ENCODE measurements at regions not wholly inside any gene's neighbourhood (a gene's known extent, or its start where the extent isn't known, plus 50 kb on each side); places are given as distances from the start of the nearest gene placed in this dataset.

GRCh38 chr1:83787246-83787998 is 211.5 kb downstream of the TTLL7 start:
- Histone ChIP-seq H3K4me1 (ENCODE audit: insufficient read depth, low read length) (peaks cover 6% of the 10 kb centered on the region), H3K9ac (ENCODE audit: low read depth, low read length) (no peak overlapping the region), H3K36me3 (ENCODE audit: insufficient read depth, low read length) (no peaks in the 10 kb centered on the region), H3K9me3 (ENCODE audit: control insufficient read depth, insufficient read depth, low read length) (no peaks in the 10 kb centered on the region; the same call in 1 of the 2 replicates)

GRCh38 chr1:83781667-83782066 is 217.3 kb downstream of the TTLL7 start:
- Histone ChIP-seq H3K9me3 (ENCODE audit: control insufficient read depth, insufficient read depth, low read length) (no peaks in the 10 kb centered on the region; the same call in 1 of the 2 replicates), H3K36me3 (ENCODE audit: insufficient read depth, low read length) (no peaks in the 10 kb centered on the region), H3K9ac (ENCODE audit: low read depth, low read length) (no peak overlapping the region), H3K4me1 (ENCODE audit: insufficient read depth, low read length) (peaks cover 12% of the 10 kb centered on the region; the same call in 1 of the 2 replicates)

- Histone ChIP-seq H3K9ac (ENCODE audit: low read depth, low read length) (no peak overlapping the region), H3K4me1 (ENCODE audit: insufficient read depth, low read length) (peaks cover 12% of the 10 kb centered on the region; the same call in 1 of the 2 replicates), H3K36me3 (ENCODE audit: insufficient read depth, low read length) (no peaks in the 10 kb centered on the region), H3K9me3 (ENCODE audit: control insufficient read depth, insufficient read depth, low read length) (no peaks in the 10 kb centered on the region; the same call in 1 of the 2 replicates)
Measured at GRCh38 chr1:83779565-83779964, 219.4 kb downstream of the TTLL7 start.

GRCh38 chr1:83777758-83778101 is 221.2 kb downstream of the TTLL7 start:
- Histone ChIP-seq H3K36me3 (ENCODE audit: insufficient read depth, low read length) (no peaks in the 10 kb centered on the region), H3K9me3 (ENCODE audit: control insufficient read depth, insufficient read depth, low read length) (no peaks in the 10 kb centered on the region), H3K4me1 (ENCODE audit: insufficient read depth, low read length) (peaks cover 12% of the 10 kb centered on the region; the same call in 1 of the 2 replicates), H3K9ac (ENCODE audit: low read depth, low read length) (no peak overlapping the region)

- Histone ChIP-seq H3K36me3 (ENCODE audit: insufficient read depth, low read length) (no peaks in the 10 kb centered on the region), H3K4me1 (ENCODE audit: insufficient read depth, low read length) (peaks cover 12% of the 10 kb centered on the region; the same call in 1 of the 2 replicates), H3K9ac (ENCODE audit: low read depth, low read length) (no peak overlapping the region), H3K9me3 (ENCODE audit: control insufficient read depth, insufficient read depth, low read length) (no peaks in the 10 kb centered on the region)
Measured at GRCh38 chr1:83776913-83777757, 221.8 kb downstream of the TTLL7 start.

- no peak overlapping the region for H3K9ac ChIP-seq (ENCODE audit: low read depth, low read length)
- H3K36me3 ChIP-seq (ENCODE audit: insufficient read depth, low read length): no peaks in the 10 kb centered on the region
- peaks cover 12% of the 10 kb centered on the region; the same call in 1 of the 2 replicates for H3K4me1 ChIP-seq (ENCODE audit: insufficient read depth, low read length)
- no peaks in the 10 kb centered on the region for H3K9me3 ChIP-seq (ENCODE audit: control insufficient read depth, insufficient read depth, low read length)
Measured at GRCh38 chr1:83775977-83776603, 222.8 kb downstream of the TTLL7 start.

- Histone ChIP-seq H3K36me3 (ENCODE audit: insufficient read depth, low read length) (no peaks in the 10 kb centered on the region), H3K9ac (ENCODE audit: low read depth, low read length) (no peak overlapping the region), H3K4me1 (ENCODE audit: insufficient read depth, low read length) (peaks cover 17% of the 10 kb centered on the region)
Measured at GRCh38 chr1:83773059-83773458, 225.9 kb downstream of the TTLL7 start.

GRCh38 chr1:83770319-83770661 is 228.6 kb downstream of the TTLL7 start:
- no peaks in the 10 kb centered on the region for H3K36me3 ChIP-seq (ENCODE audit: insufficient read depth, low read length)
- no peaks in the 10 kb centered on the region for H3K9me3 ChIP-seq (ENCODE audit: control insufficient read depth, insufficient read depth, low read length)
- H3K9ac ChIP-seq (ENCODE audit: low read depth, low read length): no peak overlapping the region
- H3K4me1 ChIP-seq (ENCODE audit: insufficient read depth, low read length): peaks cover 5% of the 10 kb centered on the region

More at GRCh38 chr1:83773059-83773458, 225.9 kb downstream of the TTLL7 start:
- no peaks in the 10 kb centered on the region for H3K9me3 ChIP-seq (ENCODE audit: control insufficient read depth, insufficient read depth, low read length)

GRCh38 chr1:83769594-83770318 is 229.2 kb downstream of the TTLL7 start:
- H3K4me1 ChIP-seq (ENCODE audit: insufficient read depth, low read length): peaks cover 6% of the 10 kb centered on the region

GRCh38 chr1:83769072-83769471 is 229.9 kb downstream of the TTLL7 start:
- Histone ChIP-seq H3K9ac (ENCODE audit: low read depth, low read length) (no peak overlapping the region), H3K9me3 (ENCODE audit: control insufficient read depth, insufficient read depth, low read length) (no peaks in the 10 kb centered on the region), H3K36me3 (ENCODE audit: insufficient read depth, low read length) (no peaks in the 10 kb centered on the region), H3K4me1 (ENCODE audit: insufficient read depth, low read length) (peaks cover 12% of the 10 kb centered on the region)

More at GRCh38 chr1:83769594-83770318, 229.2 kb downstream of the TTLL7 start:
- Histone ChIP-seq H3K36me3 (ENCODE audit: insufficient read depth, low read length) (no peaks in the 10 kb centered on the region), H3K9me3 (ENCODE audit: control insufficient read depth, insufficient read depth, low read length) (no peaks in the 10 kb centered on the region), H3K9ac (ENCODE audit: low read depth, low read length) (no peak overlapping the region)

- Histone ChIP-seq H3K4me1 (ENCODE audit: insufficient read depth, low read length) (peaks cover 12% of the 10 kb centered on the region), H3K36me3 (ENCODE audit: insufficient read depth, low read length) (no peaks in the 10 kb centered on the region), H3K9ac (ENCODE audit: low read depth, low read length) (no peak overlapping the region), H3K9me3 (ENCODE audit: control insufficient read depth, insufficient read depth, low read length) (no peaks in the 10 kb centered on the region)
Measured at GRCh38 chr1:83766241-83766691, 232.7 kb downstream of the TTLL7 start.

- H3K36me3 ChIP-seq (ENCODE audit: insufficient read depth, low read length): no peaks in the 10 kb centered on the region
- H3K9me3 ChIP-seq (ENCODE audit: control insufficient read depth, insufficient read depth, low read length): no peaks in the 10 kb centered on the region
- no peak overlapping the region for H3K9ac ChIP-seq (ENCODE audit: low read depth, low read length)
- peaks cover 11% of the 10 kb centered on the region for H3K4me1 ChIP-seq (ENCODE audit: insufficient read depth, low read length)
Measured at GRCh38 chr1:83765125-83765524, 233.8 kb downstream of the TTLL7 start.

- Histone ChIP-seq H3K9ac (ENCODE audit: low read depth, low read length) (no peak overlapping the region), H3K9me3 (ENCODE audit: control insufficient read depth, insufficient read depth, low read length) (no peaks in the 10 kb centered on the region), H3K4me1 (ENCODE audit: insufficient read depth, low read length) (peaks cover 6% of the 10 kb centered on the region), H3K36me3 (ENCODE audit: insufficient read depth, low read length) (no peaks in the 10 kb centered on the region)
Measured at GRCh38 chr1:83764209-83764608, 234.7 kb downstream of the TTLL7 start.

All from ES-I3 (cell line).